ENCODE measurements at regions not wholly inside any gene's neighbourhood (a gene's known extent, or its start where the extent isn't known, plus 50 kb on each side); places are given as distances from the start of the nearest gene placed in this dataset.

- no peak overlapping the region for H3K4me3 Mint-ChIP-seq
- no peak overlapping the region for H3K4me3 ChIP-seq
- no peaks in the 10 kb centered on the region for H4K20me1 ChIP-seq (replicated peaks; ENCODE audit: insufficient read depth)
- no peak overlapping the region for H2AFZ ChIP-seq
- no peaks in the 10 kb centered on the region for H3K36me3 ChIP-seq (ENCODE audit: insufficient read depth)
- H3K4me1 Mint-ChIP-seq: peaks cover 17% of the 10 kb centered on the region
- ATAC-seq (no peak), DNase-seq (ENCODE audit: low spot score) (no peak)
- no peak overlapping the region for H3K27ac ChIP-seq (ENCODE audit: low read depth)
- H3K9me2 ChIP-seq (ENCODE audit: insufficient read depth): no peaks in the 10 kb centered on the region
- peaks cover 2% of the 10 kb centered on the region for H3K27me3 Mint-ChIP-seq (ENCODE audit: insufficient read depth, low read depth, poor library complexity)
- H3K27me3 ChIP-seq (ENCODE audit: insufficient read depth): no peaks in the 10 kb centered on the region
- TF ChIP-seq EZH2 (IDR thresholded peaks at IDR 0.05; ENCODE audit: low read depth, unreplicated experiment): no peak
- no peak for TF ChIP-seq EZH2phosphoT487 (IDR thresholded peaks at IDR 0.05; ENCODE audit: unreplicated experiment)
- no peak for TF ChIP-seq ZNF114 (CRISPR knock-in tag; IDR thresholded peaks at IDR 0.05)
- no peak for TF ChIP-seq POLR2AphosphoS5 (IDR thresholded peaks at IDR 0.05; ENCODE audit: low read depth)
- no peak for TF ChIP-seq JUNB (IDR thresholded peaks at IDR 0.05; ENCODE audit: unreplicated experiment)
- no peak for TF ChIP-seq STAT1 (IDR thresholded peaks at IDR 0.05; ENCODE audit: unreplicated experiment)
- TF ChIP-seq ETS1 (IDR thresholded peaks at IDR 0.05): no peak
- TF ChIP-seq NANOG (IDR thresholded peaks at IDR 0.05; ENCODE audit: borderline replicate concordance): no peak
- TF ChIP-seq CTCF (conservative IDR thresholded peaks at IDR 0.05; ENCODE audit: low read depth in 2 of 2): no peak
- TF ChIP-seq CREB1 (CRISPR knock-in tag; IDR thresholded peaks at IDR 0.05; ENCODE audit: low read depth): no peak
- no peak for TF ChIP-seq REST (IDR thresholded peaks at IDR 0.05; ENCODE audit: unreplicated experiment)
- TF ChIP-seq ZNF331 (CRISPR knock-in tag; IDR thresholded peaks at IDR 0.05; ENCODE audit: low read depth): no peak
- TF ChIP-seq ZNF462 (CRISPR knock-in tag; IDR thresholded peaks at IDR 0.05): no peak
- no peaks in the 10 kb centered on the region for H3K79me2 ChIP-seq (replicated peaks; ENCODE audit: insufficient read depth)
- no peaks in the 10 kb centered on the region for H3F3A ChIP-seq (replicated peaks; ENCODE audit: low read depth)
- H3K9me3 Mint-ChIP-seq: no peaks in the 10 kb centered on the region
- no peak overlapping the region for H3K4me2 ChIP-seq
- H3K36me3 Mint-ChIP-seq (ENCODE audit: low read depth): no peaks in the 10 kb centered on the region
- H3K4me1 ChIP-seq (ENCODE audit: insufficient read depth): peaks cover 7% of the 10 kb centered on the region
- no peak overlapping the region for H3K27ac Mint-ChIP-seq
These were observed 125.7 kb upstream of the CCDC196 start for GRCh38 chr14:66360366-66360926.
